Erythroblast (primary cell): ENCODE measurements at regions not wholly inside any gene's neighbourhood (a gene's known extent, or its start where the extent isn't known, plus 50 kb on each side); places are given as distances from the start of the nearest gene placed in this dataset.

Experiments
- GATA1 ChIP-seq: IDR thresholded peaks from 2 replicates; pipeline ENCODE4 v1.6.1; 2011; ENCODE audit warnings: low read depth, mild to moderate bottlenecking, control low read depth, low read length, moderate library complexity
- POLR2A ChIP-seq: IDR thresholded peaks from 2 replicates; pipeline ENCODE4 v1.6.1; 2011; ENCODE audit warnings: mild to moderate bottlenecking, low read length

GRCh38 chr16:26982422-26982821 is 84.3 kb upstream of the C16orf82 start:
- no peak for TF ChIP-seq POLR2A
- TF ChIP-seq GATA1, result no peak
